OCI-M1 (cell line): ENCODE measurements at regions not wholly inside any gene's neighbourhood (a gene's known extent, or its start where the extent isn't known, plus 50 kb on each side); places are given as distances from the start of the nearest gene placed in this dataset.
"Not testable (repeated sequence)": the region's sequence is repeated elsewhere in the genome, so short reads cannot be mapped to it uniquely, and the experiment has no call there.

Source experiments
- DNase-seq: peaks from one replicate; lab custom pipeline; 2025; lab: John Stamatoyannopoulos, UW

DNA sequence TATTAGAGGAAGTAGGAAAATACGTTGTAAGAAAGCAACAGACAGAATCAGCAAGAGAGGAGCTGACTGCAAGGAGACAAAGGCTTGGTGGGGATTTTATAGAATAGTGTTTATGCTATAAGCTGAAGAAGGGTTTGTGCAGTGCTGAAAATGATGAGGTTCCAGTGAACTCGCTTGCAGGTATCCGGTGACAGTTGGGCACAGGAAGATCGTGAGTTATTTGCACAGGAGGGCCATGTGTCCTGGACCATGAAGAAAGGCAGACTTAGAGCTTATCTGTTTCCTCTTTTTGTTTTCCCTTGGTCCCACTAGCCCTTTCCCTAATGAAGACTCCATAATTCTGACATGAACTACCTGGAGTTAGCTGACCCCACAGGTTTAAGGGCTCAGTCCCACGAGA lies 61.4 kb downstream of the NXNL2 start:
- DNase-seq, result no peak

- DNase-seq, result no peak
Observed at GRCh38 chr9:88604836-88605511, 70.0 kb downstream of the NXNL2 start.

GRCh38 chr9:88605512-88606362 lies 70.8 kb downstream of the NXNL2 start:
- no peak for DNase-seq

DNA sequence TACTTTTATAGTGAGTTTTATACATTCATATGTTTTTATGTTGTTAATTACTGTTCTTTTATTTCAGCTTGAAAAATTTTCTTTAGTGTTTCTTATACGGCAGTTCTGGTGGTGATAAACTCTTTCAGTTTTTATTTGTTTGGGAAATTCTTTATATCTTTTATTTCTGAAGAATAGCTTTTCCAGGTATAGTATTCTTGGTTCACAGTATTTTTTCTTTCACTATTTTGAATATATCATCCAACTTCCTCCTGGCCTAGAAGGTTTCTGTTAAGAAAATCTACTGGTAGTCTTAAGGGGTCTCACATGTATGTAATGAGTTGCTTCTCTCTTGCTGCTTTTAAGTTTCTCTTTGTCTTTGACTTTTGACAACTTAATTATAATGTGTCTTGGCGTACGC lies 79.4 kb downstream of the NXNL2 start:
- no peak for DNase-seq

DNA sequence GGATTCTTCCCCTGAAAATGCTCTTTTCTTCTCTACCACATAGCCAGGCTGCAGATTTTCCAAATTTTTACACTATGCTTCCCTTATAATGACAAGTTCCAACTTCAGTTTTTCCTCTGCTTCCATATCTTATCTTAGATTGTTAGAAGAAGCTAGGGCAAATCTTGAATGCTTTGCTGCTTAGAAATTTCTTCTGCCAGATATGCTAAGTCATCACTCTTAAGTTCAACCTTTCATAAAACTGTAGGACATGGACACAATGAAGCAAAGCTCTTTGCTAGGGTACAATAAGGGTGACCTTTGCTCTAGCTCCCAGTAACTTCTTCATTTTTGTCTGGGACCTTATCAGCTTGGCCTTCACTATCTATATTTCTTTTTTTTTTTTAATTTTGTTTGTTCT lies 88.7 kb downstream of the NXNL2 start:
- no peak for DNase-seq

DNA sequence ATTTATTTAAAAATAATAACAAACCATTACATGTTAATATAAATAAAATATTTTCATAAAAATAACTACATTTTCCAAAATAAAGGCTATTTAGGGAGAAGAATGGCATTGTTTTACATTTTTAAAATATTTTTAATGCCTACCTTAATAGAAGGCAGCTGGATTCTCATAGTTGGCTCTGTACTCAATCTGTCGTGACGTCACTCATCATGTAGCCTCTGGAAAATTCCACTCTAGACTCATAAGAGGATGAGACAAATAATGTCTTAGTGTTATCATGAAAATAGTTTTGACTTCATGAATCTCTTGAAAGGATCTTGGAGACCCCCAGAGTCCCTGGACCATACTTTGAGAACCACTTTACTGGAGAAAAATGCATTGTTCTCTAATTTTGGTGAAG lies 93.1 kb downstream of the NXNL2 start:
- DNase-seq, result no peak

GRCh38 chr9:88628811-88629210 lies 93.8 kb downstream of the NXNL2 start:
- no peak for DNase-seq

- DNase-seq, result not testable (repeated sequence)
Observed at GRCh38 chr9:88630574-88630973, 95.6 kb downstream of the NXNL2 start.

DNA sequence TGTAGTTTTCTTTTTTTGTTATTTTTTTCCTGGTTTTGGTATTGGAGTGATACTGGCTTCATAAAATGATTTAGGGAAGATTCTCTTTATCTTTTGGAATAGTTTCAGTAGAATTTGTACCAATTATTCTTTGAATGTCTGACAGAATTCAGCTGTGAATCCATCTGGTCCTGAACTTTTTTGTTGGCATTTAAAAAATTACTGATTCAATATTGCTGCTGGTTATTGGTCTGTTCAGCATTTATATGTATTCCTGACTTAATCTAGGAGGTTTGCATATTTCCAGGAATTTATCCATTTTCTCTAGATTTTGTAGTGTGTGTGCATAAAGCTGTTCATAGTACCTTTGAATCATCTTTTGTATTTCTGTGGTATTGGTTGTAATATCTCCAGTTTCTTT lies 100.2 kb downstream of the NXNL2 start:
- no peak for DNase-seq

DNA sequence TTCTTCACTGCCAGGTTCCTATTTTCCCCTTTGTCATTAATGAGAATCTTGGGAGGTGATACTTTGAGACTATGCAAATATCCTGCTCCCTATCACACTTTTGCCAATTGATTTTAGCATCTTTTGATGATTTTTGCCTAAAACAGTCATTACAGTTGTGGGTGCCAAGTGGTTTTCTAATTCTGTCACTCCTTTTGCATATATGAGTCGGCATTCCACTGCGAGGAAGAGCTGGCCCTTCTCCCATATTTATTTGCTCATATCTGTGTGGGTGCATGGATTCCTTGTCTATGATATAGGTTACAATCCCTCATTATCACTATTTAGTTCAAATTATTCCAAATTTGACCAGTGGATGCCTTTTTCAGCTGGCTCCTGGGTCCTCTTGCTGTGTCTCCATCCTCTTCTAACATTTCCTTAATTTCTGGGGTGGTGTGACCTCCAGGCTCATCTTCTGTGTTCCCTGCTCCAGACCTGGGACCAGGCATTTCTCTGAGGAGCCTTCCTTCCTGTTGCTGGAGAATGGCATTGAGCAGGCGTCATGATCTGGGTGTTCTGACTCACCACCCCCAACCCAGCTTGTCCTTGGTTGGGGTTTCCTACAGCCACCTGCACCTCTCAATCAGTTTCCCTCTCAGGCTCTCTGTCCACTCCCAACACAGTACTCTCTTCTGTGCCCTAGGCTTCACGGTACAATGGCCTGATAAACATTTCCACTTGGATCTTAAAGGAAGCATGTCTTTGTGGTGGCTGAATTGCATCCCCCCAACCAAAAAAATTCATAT lies 106.7 kb downstream of the NXNL2 start:
- DNase-seq, result no peak

DNA sequence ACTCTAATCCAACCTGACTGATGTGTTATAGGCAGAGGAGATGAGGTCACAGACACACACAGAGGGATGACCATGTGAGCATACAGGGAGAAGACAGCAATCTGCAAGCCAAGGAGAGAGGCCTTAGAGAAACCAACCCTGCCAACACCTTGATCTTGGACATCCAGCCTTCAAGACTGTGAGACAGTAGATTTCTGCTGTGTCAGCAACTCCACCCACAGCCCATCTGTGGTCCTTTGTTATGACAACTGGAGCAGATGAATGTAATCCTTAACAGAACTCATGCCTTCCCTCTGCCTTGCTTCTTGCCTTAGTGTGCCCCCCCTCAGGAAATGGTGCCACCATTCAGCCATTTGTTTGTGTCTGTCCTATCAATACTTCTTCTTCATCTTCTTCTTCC lies 107.4 kb downstream of the NXNL2 start:
- no peak for DNase-seq

GRCh38 chr9:88643931-88644330 lies 109.0 kb downstream of the NXNL2 start:
- DNase-seq, result no peak

GRCh38 chr9:88645172-88645878 lies 110.3 kb downstream of the NXNL2 start:
- no peak for DNase-seq

DNA sequence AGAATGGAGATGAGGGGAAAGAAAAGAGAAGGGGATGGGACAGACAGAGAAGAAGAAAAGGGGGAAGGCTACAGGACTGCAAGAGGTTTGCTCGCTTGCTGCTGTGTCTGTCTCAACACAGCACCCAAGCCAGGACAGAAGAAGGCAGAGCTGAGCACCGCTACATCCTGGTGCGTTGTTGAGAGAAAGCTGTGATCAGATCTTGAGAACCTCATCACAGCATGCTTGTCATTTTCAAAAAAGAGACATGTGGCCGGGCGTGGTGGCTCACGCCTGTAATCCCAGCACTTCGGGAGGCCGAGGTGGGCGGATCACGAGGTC lies 110.9 kb downstream of the NXNL2 start:
- DNase-seq, result no peak

DNA sequence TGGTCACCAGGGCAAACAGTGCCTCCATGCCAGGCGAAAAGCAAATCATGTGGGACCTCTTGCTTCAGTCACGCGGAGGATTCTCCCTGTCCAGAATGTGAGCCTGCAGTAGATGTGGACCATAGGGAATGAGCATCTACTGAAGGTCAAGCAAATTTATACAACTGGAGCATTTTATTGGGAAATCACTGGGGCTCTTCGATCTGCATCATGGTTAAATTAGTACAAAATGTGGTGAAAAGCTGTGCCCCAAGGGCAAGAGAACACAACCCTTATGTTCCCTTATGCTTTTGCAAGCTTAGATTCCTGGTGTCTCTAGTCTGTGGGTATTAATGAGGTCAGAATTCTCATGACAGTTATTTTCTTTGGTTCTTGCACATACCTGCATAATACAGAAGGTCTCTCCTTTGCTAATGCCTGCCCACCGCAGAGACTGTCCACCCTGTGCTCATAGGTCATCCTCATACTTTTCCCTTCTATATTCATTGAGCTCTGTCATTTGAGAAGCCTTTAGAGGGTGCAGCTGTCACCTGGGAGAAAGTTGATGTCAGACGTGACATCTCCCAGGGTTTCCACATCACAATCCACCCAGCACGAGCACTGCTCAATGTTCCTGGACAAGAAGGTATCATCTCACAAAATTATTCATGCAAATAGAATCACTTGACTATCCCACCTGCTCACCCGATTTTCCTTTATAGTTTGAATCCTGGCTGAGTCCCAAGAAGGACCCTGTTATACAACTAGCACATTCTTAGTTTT lies 111.7 kb downstream of the NXNL2 start:
- DNase-seq, result no peak

DNA sequence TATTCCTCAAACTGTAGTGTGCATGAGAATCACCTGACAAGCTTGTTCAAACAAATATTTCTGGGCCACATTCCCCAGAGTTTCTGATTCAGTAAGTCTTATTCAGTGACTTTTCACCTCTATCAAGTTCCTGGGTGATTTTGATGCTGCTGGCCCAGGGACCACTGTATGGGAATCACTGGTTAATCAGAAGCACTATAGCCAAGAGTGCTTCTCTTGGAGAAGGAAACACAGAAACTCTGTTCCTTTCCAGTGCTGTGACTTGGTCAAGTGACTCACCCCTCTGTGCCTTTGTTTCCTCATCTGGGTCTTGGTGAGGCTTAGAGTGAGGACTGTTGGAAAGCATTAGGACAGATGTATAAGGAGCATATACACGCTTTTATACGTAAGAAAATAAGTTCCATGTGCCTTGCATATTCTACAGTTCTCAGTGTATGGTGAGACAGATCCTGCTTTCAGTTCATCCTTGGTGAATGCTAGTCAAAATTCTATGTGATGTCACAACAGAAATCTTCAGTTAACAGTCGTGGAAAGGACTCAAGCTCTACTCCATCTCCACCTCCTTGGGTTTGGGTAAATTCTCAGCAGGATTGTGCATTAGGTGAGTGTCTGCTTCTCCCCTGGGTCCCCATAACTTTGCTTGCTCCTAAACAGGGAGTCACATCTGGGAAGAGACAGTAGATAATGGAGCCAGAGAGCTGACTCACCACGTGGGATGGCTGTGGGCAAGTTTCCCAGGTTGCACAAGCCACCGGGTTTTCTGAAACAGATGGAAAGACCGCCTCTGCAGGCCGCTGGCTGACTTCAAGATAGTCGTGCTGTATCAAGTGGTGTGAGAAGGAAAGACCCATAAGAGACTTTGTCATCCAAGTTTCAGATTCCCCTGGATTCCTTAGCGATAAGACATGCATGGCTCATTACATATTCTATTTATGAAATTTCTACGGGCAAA lies 117.0 kb downstream of the NXNL2 start:
- peak; percentile 16 for DNase-seq

DNA sequence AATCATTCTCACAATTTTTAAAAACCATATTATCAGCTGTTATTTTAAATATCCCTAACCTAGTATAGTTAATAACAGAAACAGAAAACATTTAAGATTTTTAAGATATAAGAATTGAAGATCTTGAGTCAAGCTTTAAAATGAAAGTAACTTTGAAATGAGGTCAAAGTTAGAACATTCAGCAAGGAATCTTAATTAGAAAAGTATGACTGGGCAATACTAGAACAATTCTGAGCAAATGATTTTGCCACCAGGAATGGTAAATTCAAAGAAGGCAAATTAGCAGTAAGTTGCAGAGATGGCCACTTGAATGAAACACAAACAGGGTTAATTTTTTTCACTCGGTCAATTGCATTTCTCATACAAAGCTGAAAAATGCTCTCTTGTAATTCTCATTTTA lies 117.9 kb downstream of the NXNL2 start:
- DNase-seq, result no peak

GRCh38 chr9:88653406-88653805 lies 118.4 kb downstream of the NXNL2 start:
- no peak for DNase-seq

- no peak for DNase-seq
Observed at GRCh38 chr9:88653911-88654310, 118.9 kb downstream of the NXNL2 start.

- DNase-seq, result no peak
Observed at GRCh38 chr9:88657893-88658292, 122.9 kb downstream of the NXNL2 start.
